Stimulated activated CD4-positive, alpha-beta T cell treated with anti-CD3 and anti-CD28 coated beads, TNF-alpha, amount 100 ng/mL, for 1 hour (primary cell): ENCODE measurements at regions not wholly inside any gene's neighbourhood (a gene's known extent, or its start where the extent isn't known, plus 50 kb on each side); places are given as distances from the start of the nearest gene placed in this dataset.

Source experiments
- DNase-seq, 3 donors: peaks; one replicate each; pipeline ENCODE4 v3.0.0-alpha.2; 2020; ENCODE audit warnings: low read depth in 3 of 3, low spot score in 1 of 3

- no peak for DNase-seq
These were observed 164.9 kb upstream of the PRNP start for GRCh38 chr20:4521170-4521968.

- DNase-seq, result no peak
These were observed 166.7 kb upstream of the PRNP start for GRCh38 chr20:4519534-4519933.

GRCh38 chr20:4516876-4517275 is 169.4 kb upstream of the PRNP start:
- no peak for DNase-seq

- DNase-seq, result no peak
These were observed 172.5 kb upstream of the PRNP start for GRCh38 chr20:4513720-4514119.

GRCh38 chr20:4512891-4513550 is 173.2 kb upstream of the PRNP start:
- no peak for DNase-seq

GRCh38 chr20:4511776-4512175 is 174.5 kb upstream of the PRNP start:
- no peak for DNase-seq

GRCh38 chr20:4509825-4510522 is 176.3 kb upstream of the PRNP start:
- no peak for DNase-seq

- no peak for DNase-seq
These were observed 177.5 kb upstream of the PRNP start for GRCh38 chr20:4508773-4509172.

- no peak for DNase-seq
These were observed 179.0 kb upstream of the PRNP start for GRCh38 chr20:4507288-4507719.

GRCh38 chr20:4504814-4505213 is 181.4 kb upstream of the PRNP start:
- no peak for DNase-seq

- no peak for DNase-seq
These were observed 183.5 kb upstream of the PRNP start for GRCh38 chr20:4502756-4503155.

GRCh38 chr20:4493386-4493785 is 192.9 kb upstream of the PRNP start:
- DNase-seq, result no peak

- DNase-seq, result no peak
These were observed 194.6 kb upstream of the PRNP start for GRCh38 chr20:4491643-4492042.

- DNase-seq, result no peak
These were observed 195.5 kb upstream of the PRNP start for GRCh38 chr20:4490606-4491280.

GRCh38 chr20:4490045-4490444 is 196.2 kb upstream of the PRNP start:
- DNase-seq, result no peak

GRCh38 chr20:4488407-4489339 is 197.6 kb upstream of the PRNP start:
- no peak for DNase-seq

- DNase-seq, result no peak
These were observed 201.8 kb upstream of the PRNP start for GRCh38 chr20:4484379-4484997.

GRCh38 chr20:4483961-4484360 is 202.3 kb upstream of the PRNP start:
- no peak for DNase-seq

- DNase-seq, result no peak
These were observed 202.8 kb upstream of the PRNP start for GRCh38 chr20:4483486-4483885.

- DNase-seq, result no peak
These were observed 206.2 kb upstream of the PRNP start for GRCh38 chr20:4480104-4480503.
